Esophagus squamous epithelium (tissue), 5 donors: ENCODE measurements at regions not wholly inside any gene's neighbourhood (a gene's known extent, or its start where the extent isn't known, plus 50 kb on each side); places are given as distances from the start of the nearest gene placed in this dataset.

Source experiments
- DNase-seq: peaks from one replicate; lab custom pipeline; 2025; lab: John Stamatoyannopoulos, UW
- H3K27ac ChIP-seq, 4 donors: fragments of 200-600 bp; sonication (generic); one replicate each; pipeline ENCODE4 v1.5.1; 2016 to 2019; ENCODE audit warnings: mild to moderate bottlenecking in 1 of 4
- H3K27me3 ChIP-seq, 4 donors: fragments of 200-600 bp; sonication (generic); 1 replicate in 3 of 4; 2 replicates in 1 of 4; pipeline versions ENCODE4 v1.5.1 to v1.6.0; 2017 to 2021; ENCODE audit warnings: antibody characterized with exemption in 1 of 4
- H3K36me3 ChIP-seq, 3 donors: fragments of 200-600 bp; sonication (generic); one replicate each; pipeline ENCODE4 v1.5.1; 2016 to 2019
- H3K4me1 ChIP-seq, 3 donors: fragments of 200-600 bp; sonication (generic); one replicate each; pipeline ENCODE4 v1.5.1; 2017 to 2019
- H3K4me3 ChIP-seq, 4 donors: fragments of 200-600 bp; sonication (generic); 1 replicate in 3 of 4; 2 replicates in 1 of 4; pipeline ENCODE4 v1.5.1; 2016 to 2019; ENCODE audit warnings: mild to moderate bottlenecking in 2 of 4, moderate library complexity in 1 of 4
- H3K9me3 ChIP-seq, 3 donors: fragments of 200-600 bp; sonication (generic); one replicate each; pipeline ENCODE4 v1.5.1; 2016 to 2019
- POLR2A ChIP-seq, 4 donors: fragments of 450-650 bp; IDR thresholded peaks; one replicate each; pipeline ENCODE4 v1.6.1; 2017; ENCODE audit warnings: antibody characterized with exemption in 4 of 4, mild to moderate bottlenecking in 4 of 4, moderate library complexity in 3 of 4
- WGBS, 2 donors: methylation state at CpG; one replicate each; pipeline ENCODE4 v1.1.5; 2018; 5-methylcytosine and 5-hydroxymethylcytosine counted together
- intact Hi-C: fragments of 100-400 bp; cut with DNase I; formaldehyde crosslinking; loops from one replicate; pipeline ENCODE4 v1.15.0; 2022
- TF ChIP-seq, protein P1 (sequence below), 6 experiments: fragments of 450-650 bp in 4 of 6; fragments of 200-600 bp in 2 of 6; sonication (generic) in 2 of 6; IDR thresholded peaks; one replicate each; pipeline ENCODE4 v1.5.1; 2016 to 2019; ENCODE audit warnings: antibody characterized with exemption in 6 of 6, mild to moderate bottlenecking in 4 of 6, moderate library complexity in 4 of 6
- donor health status: DM: yes; HTN: yes; CAD: no.

DNA sequence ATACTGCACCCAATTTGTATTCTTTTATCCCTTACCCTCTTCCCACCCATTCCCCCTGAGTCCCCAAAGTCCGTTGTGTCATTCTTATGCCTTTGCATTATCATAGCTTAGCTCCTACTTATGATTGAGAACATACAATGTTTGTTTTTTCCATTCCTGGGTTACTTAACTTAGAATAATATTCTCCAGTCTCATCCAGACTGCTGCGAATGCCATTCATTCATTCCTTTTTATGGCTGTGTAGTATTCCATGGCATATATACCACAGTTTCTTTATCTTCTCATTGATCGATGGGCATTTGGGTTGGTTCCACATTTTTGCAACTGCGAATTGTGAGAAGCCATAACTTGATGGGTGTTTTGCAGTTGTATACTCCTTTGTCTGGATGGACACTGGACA, 62.8 kb downstream of the FHIP1A start:
- H3K27me3 ChIP-seq: no peaks in the 10 kb centered on the region
- no peak for DNase-seq
- 89 to 92% methylated on average over 4 of the region's 4 CpGs for WGBS, 2 donors
- H3K4me1 ChIP-seq: peaks cover 0 to 41% (median 17%) of the 10 kb centered on the region in 3 donors
- intact Hi-C loops: no loop called here
- H3K27ac ChIP-seq: no peak overlapping the region
- no peak overlapping the region for H3K4me3 ChIP-seq
- no peaks in the 10 kb centered on the region for H3K9me3 ChIP-seq
- H3K36me3 ChIP-seq: no peaks in the 10 kb centered on the region
- TF ChIP-seq POLR2A (IDR thresholded peaks at IDR 0.05): no peak
- TF ChIP-seq, protein P1, sequence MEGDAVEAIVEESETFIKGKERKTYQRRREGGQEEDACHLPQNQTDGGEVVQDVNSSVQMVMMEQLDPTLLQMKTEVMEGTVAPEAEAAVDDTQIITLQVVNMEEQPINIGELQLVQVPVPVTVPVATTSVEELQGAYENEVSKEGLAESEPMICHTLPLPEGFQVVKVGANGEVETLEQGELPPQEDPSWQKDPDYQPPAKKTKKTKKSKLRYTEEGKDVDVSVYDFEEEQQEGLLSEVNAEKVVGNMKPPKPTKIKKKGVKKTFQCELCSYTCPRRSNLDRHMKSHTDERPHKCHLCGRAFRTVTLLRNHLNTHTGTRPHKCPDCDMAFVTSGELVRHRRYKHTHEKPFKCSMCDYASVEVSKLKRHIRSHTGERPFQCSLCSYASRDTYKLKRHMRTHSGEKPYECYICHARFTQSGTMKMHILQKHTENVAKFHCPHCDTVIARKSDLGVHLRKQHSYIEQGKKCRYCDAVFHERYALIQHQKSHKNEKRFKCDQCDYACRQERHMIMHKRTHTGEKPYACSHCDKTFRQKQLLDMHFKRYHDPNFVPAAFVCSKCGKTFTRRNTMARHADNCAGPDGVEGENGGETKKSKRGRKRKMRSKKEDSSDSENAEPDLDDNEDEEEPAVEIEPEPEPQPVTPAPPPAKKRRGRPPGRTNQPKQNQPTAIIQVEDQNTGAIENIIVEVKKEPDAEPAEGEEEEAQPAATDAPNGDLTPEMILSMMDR (IDR thresholded peaks at IDR 0.05): no peak

DNA sequence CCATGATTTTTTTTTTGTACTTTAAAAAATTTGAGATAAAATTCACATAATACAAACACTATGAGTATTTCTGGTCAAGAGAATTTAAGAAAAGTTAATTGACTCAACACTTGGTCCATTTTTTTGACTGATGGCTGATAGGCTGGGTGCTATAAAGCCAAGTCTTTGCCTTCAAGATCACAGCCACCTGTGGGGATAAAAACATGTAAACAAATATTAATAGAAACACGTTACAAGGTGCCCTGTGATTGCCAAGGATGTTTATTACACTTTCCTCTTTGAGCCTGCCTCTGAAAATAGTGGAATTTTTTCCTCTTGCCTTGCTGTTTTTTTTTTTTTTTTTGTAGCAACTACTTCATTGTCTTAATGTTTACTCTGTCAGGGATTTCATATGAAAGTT, 63.3 kb downstream of the FHIP1A start:
- intact Hi-C loops: no loop called here
- H3K36me3 ChIP-seq: no peaks in the 10 kb centered on the region
- DNase-seq: no peak
- no peak overlapping the region for H3K4me3 ChIP-seq
- peaks cover 0 to 41% (median 17%) of the 10 kb centered on the region in 3 donors for H3K4me1 ChIP-seq
- no peak overlapping the region for H3K27ac ChIP-seq
- H3K27me3 ChIP-seq: no peaks in the 10 kb centered on the region
- TF ChIP-seq, protein P1 (IDR thresholded peaks at IDR 0.05): no peak
- TF ChIP-seq POLR2A (IDR thresholded peaks at IDR 0.05): no peak
- 45 to 57% methylated on average over 1 of the region's 1 CpG for WGBS, 2 donors
- no peaks in the 10 kb centered on the region for H3K9me3 ChIP-seq

DNA sequence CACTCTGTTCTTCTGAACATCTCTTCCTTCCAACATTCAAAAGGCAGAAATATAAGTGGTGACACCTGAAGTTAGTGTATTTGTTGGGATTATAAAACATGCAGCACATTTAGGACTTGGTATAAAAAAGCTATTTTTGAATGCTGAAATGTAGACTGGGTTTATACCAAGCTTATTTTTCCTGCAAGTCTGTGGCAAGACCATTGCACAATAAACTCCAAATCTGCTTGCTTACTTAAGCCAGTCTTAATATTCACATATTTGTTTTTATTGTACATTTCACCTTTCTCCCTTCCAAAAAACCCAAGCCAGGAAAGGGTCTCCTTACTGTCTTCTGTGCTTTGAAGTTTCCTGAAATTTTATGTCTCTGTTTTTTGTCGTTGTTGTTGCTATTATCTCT, 63.7 kb downstream of the FHIP1A start:
- DNase-seq: no peak
- Histone ChIP-seq H3K4me1 (peaks cover 0 to 41% (median 17%) of the 10 kb centered on the region in 3 donors), H3K27me3 (no peaks in the 10 kb centered on the region), H3K27ac (no peak overlapping the region), H3K36me3 (no peaks in the 10 kb centered on the region), H3K4me3 (no peak overlapping the region), H3K9me3 (no peaks in the 10 kb centered on the region)
- WGBS, 2 donors: 58 to 77% methylated on average over 1 of the region's 1 CpG
- intact Hi-C loops: no loop called here
- TF ChIP-seq, protein P1 (IDR thresholded peaks at IDR 0.05): no peak
- no peak for TF ChIP-seq POLR2A (IDR thresholded peaks at IDR 0.05)

DNA sequence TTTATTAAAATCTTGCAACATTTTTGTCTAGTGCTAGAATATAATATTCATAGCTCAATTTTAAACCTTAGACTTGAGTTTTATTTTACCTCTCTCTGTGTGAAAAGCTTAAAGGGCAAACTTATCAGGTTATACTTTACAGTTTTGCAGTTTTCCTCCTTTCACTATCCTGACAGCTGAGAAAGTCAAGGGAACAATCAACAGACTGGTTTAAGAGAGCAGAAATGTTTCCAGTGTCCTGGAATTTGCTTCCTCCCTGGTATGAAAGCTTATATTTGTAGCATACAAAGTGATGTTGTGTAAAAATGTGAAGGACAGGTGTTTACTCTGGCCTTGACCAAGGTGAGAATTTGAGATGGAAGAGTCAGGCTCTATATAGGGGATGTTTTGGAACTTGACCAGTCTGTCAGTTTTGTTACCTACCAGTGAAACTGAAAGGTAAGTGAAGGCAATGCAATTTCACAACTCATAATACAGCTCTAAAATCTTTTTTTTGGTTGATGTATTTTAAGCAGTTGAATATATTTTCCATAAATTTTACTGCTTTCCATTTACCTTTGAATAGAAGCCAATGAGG, 64.6 kb downstream of the FHIP1A start:
- no peaks in the 10 kb centered on the region for H3K36me3 ChIP-seq
- no peaks in the 10 kb centered on the region for H3K9me3 ChIP-seq
- no peak overlapping the region for H3K27ac ChIP-seq
- no peaks in the 10 kb centered on the region for H3K27me3 ChIP-seq
- intact Hi-C loops: no loop called here
- H3K4me1 ChIP-seq: peaks cover 0 to 34% (median 17%) of the 10 kb centered on the region in 3 donors
- no peak overlapping the region for H3K4me3 ChIP-seq
- DNase-seq: no peak
- TF ChIP-seq, protein P1 (IDR thresholded peaks at IDR 0.05): no peak
- TF ChIP-seq POLR2A (IDR thresholded peaks at IDR 0.05): no peak

DNA sequence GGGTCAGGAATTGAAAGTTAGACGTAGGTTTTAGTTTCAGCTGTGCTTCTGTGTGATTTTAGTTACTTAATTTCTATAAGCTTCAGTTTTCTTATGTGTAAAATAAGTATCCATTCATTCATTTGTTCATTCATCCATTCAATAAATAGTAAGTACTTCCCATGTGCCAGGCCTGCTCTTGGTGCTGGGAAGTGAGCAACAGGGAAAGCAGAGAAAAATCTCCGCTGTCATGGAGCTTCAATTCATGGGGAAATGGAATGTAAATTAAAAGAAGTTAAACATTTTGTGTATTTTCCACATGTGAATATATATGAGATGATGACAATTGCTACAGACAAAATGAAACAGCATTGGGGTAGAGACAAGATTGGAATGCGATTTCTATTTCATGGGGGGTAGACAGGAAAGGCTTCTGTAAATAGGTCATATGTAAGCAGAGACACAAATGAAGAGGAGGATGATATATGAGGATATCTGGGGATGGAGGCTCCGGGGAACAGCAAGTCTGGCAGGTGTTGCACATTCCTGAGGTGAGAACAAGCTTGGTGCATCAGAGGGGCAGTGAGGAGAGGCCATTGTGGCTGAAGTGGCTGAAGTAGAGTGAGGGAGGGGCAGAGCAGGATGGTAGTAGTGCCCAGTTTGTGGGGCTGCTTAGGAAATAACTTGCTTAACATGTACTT, 66.2 kb downstream of the FHIP1A start:
- Histone ChIP-seq H3K4me3 (no peak overlapping the region), H3K9me3 (no peaks in the 10 kb centered on the region), H3K27ac (no peak overlapping the region), H3K36me3 (no peaks in the 10 kb centered on the region), H3K27me3 (no peaks in the 10 kb centered on the region), H3K4me1 (peaks cover 0 to 18% (median 5%) of the 10 kb centered on the region in 3 donors)
- WGBS, 2 donors: 80 to 83% methylated on average over 4 of the region's 4 CpGs
- intact Hi-C loops: no loop called here
- no peak for DNase-seq
- TF ChIP-seq, protein P1 (IDR thresholded peaks at IDR 0.05): no peak
- TF ChIP-seq POLR2A (IDR thresholded peaks at IDR 0.05): no peak
